Spinal cord (tissue), 9 donors: ENCODE measurements at regions not wholly inside any gene's neighbourhood (a gene's known extent, or its start where the extent isn't known, plus 50 kb on each side); places are given as distances from the start of the nearest gene placed in this dataset.

Experiments
- DNase-seq, 6 donors: peaks; one replicate each; pipeline versions ENCODE4 v3.0.0 to v3.0.0-alpha.2; 2013 to 2015; ENCODE audit warnings: low spot score in 6 of 6, low read depth in 4 of 6
- H3K27ac ChIP-seq: one replicate; pipeline ENCODE4 v1.5.1; 2013; ENCODE audit warnings: low read depth, low read length, control low read depth
- H3K27me3 ChIP-seq: one replicate; pipeline ENCODE4 v1.6.1; 2013; ENCODE audit warnings: low read length; ENCODE audit not compliant: control insufficient read depth, insufficient read depth
- H3K36me3 ChIP-seq: one replicate; pipeline ENCODE4 v1.6.1; 2013; ENCODE audit warnings: low read length; ENCODE audit not compliant: control insufficient read depth, insufficient read depth
- H3K4me1 ChIP-seq: one replicate; pipeline ENCODE4 v1.6.1; 2013; ENCODE audit warnings: low read length; ENCODE audit not compliant: control insufficient read depth, insufficient read depth
- H3K4me3 ChIP-seq: one replicate; pipeline ENCODE4 v1.5.1; 2013; ENCODE audit warnings: low read depth, low read length, control low read depth
- H3K9me3 ChIP-seq: one replicate; pipeline ENCODE4 v1.6.1; 2013; ENCODE audit warnings: low read length; ENCODE audit not compliant: control insufficient read depth, insufficient read depth
- WGBS: methylation state at CpG from one replicate; pipeline ENCODE4 v1.1.5; 2013; ENCODE audit warnings: missing lambda C conversion rate; ENCODE audit not compliant: insufficient coverage; 5-methylcytosine and 5-hydroxymethylcytosine counted together
- donor health status: healthy.

DNA sequence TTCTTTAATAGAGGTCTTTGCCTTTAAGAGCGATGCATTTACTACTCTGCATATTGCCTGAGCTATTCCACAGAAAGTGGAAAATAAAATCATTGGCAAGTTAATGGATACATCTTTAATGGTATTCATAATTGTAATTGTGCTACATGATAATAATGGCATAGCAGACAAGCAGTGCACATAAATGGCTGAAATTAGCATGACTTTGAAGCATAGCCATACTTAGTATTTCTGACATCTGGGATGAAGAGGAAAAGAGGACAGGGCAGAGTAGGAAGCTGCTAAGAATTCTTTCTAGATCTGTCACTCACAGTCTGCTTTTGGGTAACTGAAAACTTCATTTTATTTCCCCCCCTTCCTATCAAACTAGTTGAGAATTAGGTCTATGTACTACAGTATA, 195.0 kb upstream of the NRIP1 start:
- H3K36me3 ChIP-seq: no peaks in the 10 kb centered on the region
- H3K27ac ChIP-seq: no peak overlapping the region
- WGBS: no CpG with 5 or more reads among the region's 1 CpG
- no peaks in the 10 kb centered on the region for H3K27me3 ChIP-seq
- no peak overlapping the region for H3K4me3 ChIP-seq
- H3K9me3 ChIP-seq: no peaks in the 10 kb centered on the region
- no peaks in the 10 kb centered on the region for H3K4me1 ChIP-seq
- DNase-seq: peak in 1 of 6 donors; percentile 29

DNA sequence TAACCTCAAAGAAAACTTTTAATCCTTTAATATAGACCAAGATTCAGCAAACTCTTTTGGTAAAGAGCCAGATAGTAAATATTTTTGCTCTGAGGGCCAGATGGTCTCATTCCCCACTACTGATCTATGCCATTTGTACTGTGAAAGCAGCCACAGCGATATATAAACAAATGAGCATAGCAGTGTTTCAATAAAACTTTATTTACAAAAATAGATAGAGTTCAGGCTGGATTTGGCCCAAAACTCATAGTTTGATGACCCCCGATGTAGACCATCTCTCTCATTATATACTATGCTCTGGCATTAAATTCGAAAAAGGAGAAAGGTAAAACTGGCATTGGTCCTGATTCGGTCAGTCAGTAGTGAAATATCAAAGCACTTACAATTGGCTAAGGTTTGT, 195.8 kb upstream of the NRIP1 start:
- Histone ChIP-seq H3K4me1 (no peaks in the 10 kb centered on the region), H3K36me3 (no peaks in the 10 kb centered on the region), H3K27ac (no peak overlapping the region), H3K4me3 (no peak overlapping the region), H3K9me3 (no peaks in the 10 kb centered on the region), H3K27me3 (no peaks in the 10 kb centered on the region)
- no peak for DNase-seq
- no CpG with 5 or more reads among the region's 4 CpGs for WGBS

- Histone ChIP-seq H3K27ac (no peak overlapping the region), H3K27me3 (no peaks in the 10 kb centered on the region), H3K36me3 (no peaks in the 10 kb centered on the region), H3K4me3 (no peak overlapping the region), H3K9me3 (no peaks in the 10 kb centered on the region), H3K4me1 (no peaks in the 10 kb centered on the region)
- peak in 2 of 6 donors; percentile 44 to 53 for DNase-seq
- WGBS: 60% methylated on average over 1 of the region's 2 CpGs
These were observed 199.4 kb upstream of the NRIP1 start for GRCh38 chr21:15264084-15264665.

DNA sequence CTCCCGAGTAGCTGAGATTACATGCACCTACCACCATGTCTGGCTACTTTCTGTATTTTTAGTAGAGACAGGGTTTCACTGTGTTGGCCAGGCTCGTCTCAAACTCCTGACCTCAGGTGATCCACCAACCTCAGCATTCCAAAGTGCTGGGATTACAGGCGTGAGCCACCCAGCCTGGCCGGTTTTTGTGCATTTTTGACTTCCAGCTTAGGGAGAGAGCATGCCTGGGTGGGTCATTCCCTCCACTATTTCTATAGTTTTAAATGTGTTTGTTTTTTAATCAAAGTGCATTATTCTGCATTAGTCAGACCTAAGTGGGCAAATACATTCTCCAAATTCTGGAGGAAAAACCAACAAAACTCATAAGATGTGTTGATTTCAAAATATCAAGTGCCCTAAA, 207.4 kb upstream of the NRIP1 start:
- no peak for DNase-seq
- no peaks in the 10 kb centered on the region for H3K9me3 ChIP-seq
- no peaks in the 10 kb centered on the region for H3K4me1 ChIP-seq
- no CpG with 5 or more reads among the region's 4 CpGs for WGBS
- no peaks in the 10 kb centered on the region for H3K27me3 ChIP-seq
- H3K4me3 ChIP-seq: no peak overlapping the region
- no peaks in the 10 kb centered on the region for H3K36me3 ChIP-seq
- H3K27ac ChIP-seq: no peak overlapping the region

- H3K4me3 ChIP-seq: no peak overlapping the region
- H3K27me3 ChIP-seq: no peaks in the 10 kb centered on the region
- no peak for DNase-seq
- H3K9me3 ChIP-seq: no peaks in the 10 kb centered on the region
- no peaks in the 10 kb centered on the region for H3K36me3 ChIP-seq
- no peak overlapping the region for H3K27ac ChIP-seq
- no peaks in the 10 kb centered on the region for H3K4me1 ChIP-seq
- WGBS: 52% methylated on average over 2 of the region's 2 CpGs
These were observed 207.8 kb upstream of the NRIP1 start for GRCh38 chr21:15272591-15272990.

- no peaks in the 10 kb centered on the region for H3K27me3 ChIP-seq
- DNase-seq: no peak
- H3K36me3 ChIP-seq: no peaks in the 10 kb centered on the region
- no peak overlapping the region for H3K4me3 ChIP-seq
- no peaks in the 10 kb centered on the region for H3K4me1 ChIP-seq
- H3K9me3 ChIP-seq: no peaks in the 10 kb centered on the region
- WGBS: no CpG with 5 or more reads among the region's 2 CpGs
- no peak overlapping the region for H3K27ac ChIP-seq
These were observed 208.4 kb upstream of the NRIP1 start for GRCh38 chr21:15273244-15273643.

- 94% methylated on average over 3 of the region's 5 CpGs for WGBS
- H3K36me3 ChIP-seq: no peaks in the 10 kb centered on the region
These were observed 210.1 kb upstream of the NRIP1 start for GRCh38 chr21:15274701-15275485.

DNA sequence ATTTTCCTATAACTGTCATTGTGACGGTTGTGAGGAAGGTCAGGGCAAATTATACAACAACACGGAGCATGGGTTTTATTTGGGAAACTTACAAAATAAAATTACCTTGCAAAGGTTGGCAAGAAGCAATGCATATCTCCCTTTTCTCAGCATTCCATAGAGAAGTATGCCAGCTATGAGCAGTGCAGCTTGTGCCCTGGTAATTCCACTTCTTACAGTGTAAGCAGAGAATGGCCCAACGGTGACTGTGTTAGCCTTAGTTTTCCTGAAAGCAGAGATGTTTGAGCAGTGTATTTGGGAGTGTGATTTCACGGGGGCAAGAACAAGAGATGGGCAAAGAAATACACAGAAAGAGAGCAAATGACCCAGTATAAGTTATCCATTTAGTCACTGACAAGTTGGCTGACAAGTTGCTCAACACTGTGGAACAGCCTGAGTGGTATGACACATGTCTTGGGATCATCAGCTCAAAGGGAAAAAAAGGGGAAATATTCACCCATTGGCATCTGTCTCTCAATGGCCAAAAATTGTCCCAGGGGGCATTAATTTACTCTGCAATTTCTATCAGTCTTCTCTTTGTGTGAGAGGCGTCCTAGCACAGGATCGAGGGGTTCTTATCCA, 210.9 kb upstream of the NRIP1 start:
- Histone ChIP-seq H3K27me3 (no peaks in the 10 kb centered on the region), H3K9me3 (no peaks in the 10 kb centered on the region), H3K36me3 (no peaks in the 10 kb centered on the region), H3K4me3 (no peak overlapping the region), H3K27ac (no peak overlapping the region), H3K4me1 (no peaks in the 10 kb centered on the region)
- 40% methylated on average over 2 of the region's 6 CpGs for WGBS
- no peak for DNase-seq

More at GRCh38 chr21:15274701-15275485, 210.1 kb upstream of the NRIP1 start:
- DNase-seq: no peak
- H3K9me3 ChIP-seq: no peaks in the 10 kb centered on the region
- no peak overlapping the region for H3K27ac ChIP-seq
- H3K27me3 ChIP-seq: no peaks in the 10 kb centered on the region
- no peaks in the 10 kb centered on the region for H3K4me1 ChIP-seq
- H3K4me3 ChIP-seq: no peak overlapping the region

- Histone ChIP-seq H3K4me1 (no peaks in the 10 kb centered on the region), H3K27me3 (no peaks in the 10 kb centered on the region), H3K4me3 (no peak overlapping the region), H3K27ac (no peak overlapping the region), H3K36me3 (no peaks in the 10 kb centered on the region), H3K9me3 (no peaks in the 10 kb centered on the region)
- WGBS: 63% methylated on average over 1 of the region's 2 CpGs
- no peak for DNase-seq
These were observed 211.4 kb upstream of the NRIP1 start for GRCh38 chr21:15276243-15276642.

DNA sequence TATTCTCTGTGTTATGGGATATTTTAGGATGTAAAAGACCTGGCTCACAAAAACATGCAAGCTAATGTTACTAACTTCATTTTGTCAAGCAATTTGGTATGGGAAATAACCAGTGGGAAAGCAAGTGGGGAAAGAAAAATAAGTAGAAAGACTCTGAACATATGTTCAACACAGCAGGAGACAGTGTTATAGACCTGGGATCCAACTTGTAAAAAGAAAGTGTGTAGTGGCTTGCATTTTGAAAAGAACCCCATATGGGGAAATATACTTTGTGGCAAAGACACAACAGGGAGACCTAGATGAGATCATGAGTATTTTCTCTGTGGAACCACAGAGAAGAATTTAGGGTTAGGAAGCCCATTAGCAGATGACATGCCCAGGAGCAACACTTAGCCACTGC, 212.7 kb upstream of the NRIP1 start:
- DNase-seq: peak in 2 of 6 donors; percentile 34 to 81
- Histone ChIP-seq H3K36me3 (no peaks in the 10 kb centered on the region), H3K27me3 (no peaks in the 10 kb centered on the region), H3K9me3 (no peaks in the 10 kb centered on the region), H3K27ac (no peak overlapping the region), H3K4me1 (no peaks in the 10 kb centered on the region), H3K4me3 (no peak overlapping the region)
